SK-N-SH (cell line): ENCODE measurements at regions not wholly inside any gene's neighbourhood (a gene's known extent, or its start where the extent isn't known, plus 50 kb on each side); places are given as distances from the start of the nearest gene placed in this dataset.

Experiments
- CTCF ChIA-PET: fragments of 300-600, 350-600 bp; formaldehyde crosslinking; extraction: SDS; loops from one replicate; lab custom pipeline; 2021; lab: Yijun Ruan, JAX
- POLR2A ChIA-PET: fragments of 350-600 bp; sonication (Branson Sonifier 250); formaldehyde crosslinking; extraction: SDS; loops from one replicate; lab custom pipeline; 2020; ENCODE audit warnings: antibody characterized with exemption, inconsistent platforms; lab: Yijun Ruan, JAX
- DNase-seq: peaks from one replicate; pipeline ENCODE4 v3.0.0; 2012
- H2AFZ ChIP-seq: fragments of 200-600 bp; sonication (generic); 2 replicates; pipeline ENCODE4 v1.8.1; 2016; ENCODE audit warnings: antibody characterized with exemption, mild to moderate bottlenecking, low read depth
- H3F3A ChIP-seq: fragments of 200-600 bp; sonication (generic); replicated peaks from 2 replicates; pipeline ENCODE3; 2016; ENCODE audit warnings: antibody characterized with exemption, mild to moderate bottlenecking; ENCODE audit not compliant: insufficient read depth
- H3K27ac ChIP-seq, 2 experiments: fragments of 200-500 bp in 1 of 2; fragments of 200-600 bp in 1 of 2; sonication (Bioruptor generic) in 1 of 2; sonication (generic), shearing (Covaris generic) in 1 of 2; 2 replicates each; pipeline versions ENCODE4 v1.5.1 to v1.6.1; 2014 to 2016; ENCODE audit warnings: low read depth in 2 of 2, inconsistent platforms in 1 of 2, low read length in 1 of 2, mild to moderate bottlenecking in 1 of 2, mixed read lengths in 1 of 2
- H3K27me3 ChIP-seq: fragments of 200-600 bp; sonication (generic), shearing (Covaris generic); 2 replicates; pipeline ENCODE4 v1.6.1; 2016; ENCODE audit warnings: mixed run types; ENCODE audit not compliant: insufficient read depth
- H3K36me3 ChIP-seq, 2 experiments: fragments of 200-500 bp in 1 of 2; fragments of 200-600 bp in 1 of 2; sonication (Bioruptor generic) in 1 of 2; sonication (generic) in 1 of 2; replicated peaks in 1 of 2; 2 replicates each; pipeline versions ENCODE3 to v1.5.1; 2014 to 2016; ENCODE audit warnings: low read length in 1 of 2, mild to moderate bottlenecking in 1 of 2; ENCODE audit not compliant: insufficient read depth in 2 of 2, control insufficient read depth in 1 of 2
- H3K4me1 ChIP-seq, 2 experiments: fragments of 200-500 bp in 1 of 2; fragments of 200-600 bp in 1 of 2; sonication (Bioruptor generic) in 1 of 2; sonication (generic), shearing (Covaris generic) in 1 of 2; 2 replicates each; pipeline versions ENCODE4 v1.5.1 to v1.6.1; 2014 to 2016; ENCODE audit warnings: low read depth in 1 of 2, low read length in 1 of 2, mixed run types in 1 of 2; ENCODE audit not compliant: insufficient read depth in 2 of 2, control insufficient read depth in 1 of 2
- H3K4me2 ChIP-seq: fragments of 200-600 bp; sonication (generic), shearing (Covaris generic); 2 replicates; pipeline ENCODE4 v1.6.1; 2017; ENCODE audit warnings: mixed run types
- H3K4me3 ChIP-seq, 2 experiments: fragments of 200-500 bp in 1 of 2; fragments of 200-600 bp in 1 of 2; sonication (Bioruptor generic) in 1 of 2; sonication (generic), shearing (Covaris generic) in 1 of 2; 2 replicates each; pipeline versions ENCODE4 v1.5.1 to v1.8.1; 2014 to 2016; ENCODE audit warnings: low read depth in 2 of 2, inconsistent platforms in 1 of 2, low read length in 1 of 2, mild to moderate bottlenecking in 1 of 2, mixed read lengths in 1 of 2, moderate library complexity in 1 of 2
- H3K79me2 ChIP-seq: fragments of 200-600 bp; sonication (generic); 2 replicates; pipeline ENCODE4 v1.8.1; 2017; ENCODE audit warnings: mild to moderate bottlenecking; ENCODE audit not compliant: insufficient read depth
- H3K9ac ChIP-seq: fragments of 200-600 bp; sonication (generic); 2 replicates; pipeline ENCODE4 v1.6.1; 2017; ENCODE audit warnings: mixed run types
- H3K9me2 ChIP-seq: fragments of 200-600 bp; sonication (generic); 2 replicates; pipeline ENCODE4 v1.6.1; 2017; ENCODE audit warnings: mixed run types
- H3K9me3 ChIP-seq: fragments of 200-600 bp; sonication (generic); 2 replicates; pipeline ENCODE4 v1.6.1; 2017; ENCODE audit warnings: mixed run types, mild to moderate bottlenecking, moderate library complexity
- H4K20me1 ChIP-seq: fragments of 200-600 bp; sonication (generic); 2 replicates; pipeline ENCODE4 v1.6.1; 2017; ENCODE audit warnings: mild to moderate bottlenecking, mixed run types; ENCODE audit not compliant: insufficient read depth
- CHD2 ChIP-seq: fragments of 150-350 bp; IDR thresholded peaks from 2 replicates; pipeline ENCODE4 v1.6.1; 2018; ENCODE audit warnings: low read length; ENCODE audit not compliant: partially characterized antibody
- EP300 ChIP-seq, 2 experiments: IDR thresholded peaks; 2 replicates each; pipeline versions ENCODE4 v1.4.0 to v1.6.1; 2012; ENCODE audit warnings: borderline replicate concordance in 1 of 2, low read depth in 1 of 2, low read length in 1 of 2
- EZH2phosphoT487 ChIP-seq: fragments of 200-600 bp; sonication (generic); IDR thresholded peaks from 2 replicates; pipeline ENCODE4 v1.6.1; 2017; ENCODE audit warnings: low read depth, mixed run types, mild to moderate bottlenecking, antibody characterized with exemption, moderate library complexity, borderline replicate concordance
- FOXJ3 ChIP-seq: sonication (generic); formaldehyde crosslinking; IDR thresholded peaks from 2 replicates; pipeline ENCODE4 v1.5.1; 2020; ENCODE audit warnings: mild to moderate bottlenecking, missing genetic modification reagents
- FOXM1 ChIP-seq: IDR thresholded peaks from 2 replicates; pipeline ENCODE4 v1.4.0; 2012; ENCODE audit warnings: low read depth, mild to moderate bottlenecking
- GATA2 ChIP-seq: sonication (generic); formaldehyde crosslinking; IDR thresholded peaks from 2 replicates; pipeline ENCODE4 v1.5.0; 2020; ENCODE audit warnings: mild to moderate bottlenecking, missing genetic modification reagents
- JUND ChIP-seq: IDR thresholded peaks from 2 replicates; pipeline ENCODE4 v1.4.0; 2012
- MEF2A ChIP-seq: IDR thresholded peaks from 2 replicates; pipeline ENCODE4 v1.4.0; 2012; ENCODE audit warnings: low read depth, borderline replicate concordance
- NRF1 ChIP-seq: IDR thresholded peaks from 2 replicates; pipeline ENCODE4 v1.6.1; 2012; ENCODE audit warnings: low read depth, mild to moderate bottlenecking, low read length
- POLR2AphosphoS5 ChIP-seq: IDR thresholded peaks from 2 replicates; pipeline ENCODE4 v1.6.1; 2012; ENCODE audit warnings: low read depth, low read length
- RCOR1 ChIP-seq: fragments of 150-350 bp; IDR thresholded peaks from 2 replicates; pipeline ENCODE4 v1.6.1; 2017; ENCODE audit warnings: antibody characterized with exemption, low read length
- RFX5 ChIP-seq: IDR thresholded peaks from 2 replicates; pipeline ENCODE4 v1.6.1; 2012; ENCODE audit warnings: mild to moderate bottlenecking, improper control_type of control experiment, low read length
- RXRA ChIP-seq: IDR thresholded peaks from 2 replicates; pipeline ENCODE4 v1.4.0; 2012; ENCODE audit warnings: low read depth, mild to moderate bottlenecking, borderline replicate concordance
- WGBS: methylation state at CpG from one replicate; pipeline ENCODE4 v1.1.6; 2017; ENCODE audit warnings: low lambda C conversion rate; 5-methylcytosine and 5-hydroxymethylcytosine counted together
- TF ChIP-seq, protein P1 (sequence below): IDR thresholded peaks from 2 replicates; pipeline ENCODE4 v1.4.0; 2012; ENCODE audit warnings: low read depth, borderline replicate concordance
- TF ChIP-seq, protein P2 (sequence below): IDR thresholded peaks from 2 replicates; pipeline ENCODE4 v1.6.1; 2012; ENCODE audit warnings: mild to moderate bottlenecking, low read depth, low read length, moderate library complexity
- TF ChIP-seq, protein P3 (sequence below): fragments of 200-600 bp; sonication (generic); IDR thresholded peaks from 2 replicates; pipeline ENCODE4 v1.6.1; 2017; ENCODE audit warnings: antibody characterized with exemption, mild to moderate bottlenecking, moderate library complexity
- TF ChIP-seq, protein P4 (sequence below): IDR thresholded peaks from 2 replicates; pipeline ENCODE4 v1.4.0; 2012; ENCODE audit warnings: low read depth

DNA sequence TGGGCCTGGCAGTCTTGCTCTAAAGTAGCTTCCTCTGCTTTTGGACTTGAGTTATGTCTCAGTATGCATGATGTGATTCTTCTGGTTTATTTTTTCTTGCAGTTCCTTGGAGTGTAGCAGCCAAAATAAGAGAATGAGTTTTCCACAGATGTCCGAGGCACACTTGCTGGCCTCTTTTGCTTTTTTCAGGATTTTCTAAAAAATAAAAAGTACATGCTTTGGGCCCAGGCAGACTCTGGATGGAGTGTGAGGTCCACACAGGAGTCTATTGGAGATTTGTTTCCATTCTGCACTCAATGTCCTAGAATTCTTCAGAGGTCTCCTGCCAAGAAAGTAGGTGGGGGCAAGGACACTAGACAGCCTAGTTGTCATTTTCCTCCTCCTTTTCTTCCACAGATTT is 477.6 kb downstream of the EPM2A start:
- Histone ChIP-seq H3K4me2 (no peak overlapping the region), H3F3A (no peaks in the 10 kb centered on the region), H3K4me3 (no peak overlapping the region), H3K36me3 (no peaks in the 10 kb centered on the region), H2AFZ (no peak overlapping the region), H4K20me1 (no peaks in the 10 kb centered on the region), H3K27me3 (no peaks in the 10 kb centered on the region), H3K9ac (no peak overlapping the region), H3K9me2 (no peaks in the 10 kb centered on the region), H3K4me1 (no peaks in the 10 kb centered on the region; a peak in 2 of 4 replicates), H3K79me2 (no peaks in the 10 kb centered on the region), H3K9me3 (no peaks in the 10 kb centered on the region), H3K27ac (no peak overlapping the region)
- CTCF ChIA-PET: interaction anchor here (1.5 kb wide), 1 partner anchor 20 kb away, joined by 3 read pairs; no protein-coding TSS in a partner anchor
- no peak for DNase-seq
- POLR2A ChIA-PET: no interaction called here
- TF ChIP-seq JUND: no peak
- TF ChIP-seq RFX5: no peak
- TF ChIP-seq GATA2 (CRISPR knock-in tag): no peak
- no peak for TF ChIP-seq MEF2A
- TF ChIP-seq POLR2AphosphoS5: no peak
- TF ChIP-seq, protein P1, sequence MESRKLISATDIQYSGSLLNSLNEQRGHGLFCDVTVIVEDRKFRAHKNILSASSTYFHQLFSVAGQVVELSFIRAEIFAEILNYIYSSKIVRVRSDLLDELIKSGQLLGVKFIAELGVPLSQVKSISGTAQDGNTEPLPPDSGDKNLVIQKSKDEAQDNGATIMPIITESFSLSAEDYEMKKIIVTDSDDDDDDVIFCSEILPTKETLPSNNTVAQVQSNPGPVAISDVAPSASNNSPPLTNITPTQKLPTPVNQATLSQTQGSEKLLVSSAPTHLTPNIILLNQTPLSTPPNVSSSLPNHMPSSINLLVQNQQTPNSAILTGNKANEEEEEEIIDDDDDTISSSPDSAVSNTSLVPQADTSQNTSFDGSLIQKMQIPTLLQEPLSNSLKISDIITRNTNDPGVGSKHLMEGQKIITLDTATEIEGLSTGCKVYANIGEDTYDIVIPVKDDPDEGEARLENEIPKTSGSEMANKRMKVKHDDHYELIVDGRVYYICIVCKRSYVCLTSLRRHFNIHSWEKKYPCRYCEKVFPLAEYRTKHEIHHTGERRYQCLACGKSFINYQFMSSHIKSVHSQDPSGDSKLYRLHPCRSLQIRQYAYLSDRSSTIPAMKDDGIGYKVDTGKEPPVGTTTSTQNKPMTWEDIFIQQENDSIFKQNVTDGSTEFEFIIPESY: no peak
- TF ChIP-seq EZH2phosphoT487: no peak
- no peak for TF ChIP-seq EP300 (IDR thresholded peaks at IDR 0.05; ENCODE audit: borderline replicate concordance in 1 of 2, low read depth in 1 of 2, low read length in 1 of 2)
- no peak for TF ChIP-seq RXRA
- TF ChIP-seq RCOR1: no peak
- no peak for TF ChIP-seq FOXM1
- TF ChIP-seq FOXJ3: no peak
- TF ChIP-seq NRF1: no peak
- TF ChIP-seq, protein P2, sequence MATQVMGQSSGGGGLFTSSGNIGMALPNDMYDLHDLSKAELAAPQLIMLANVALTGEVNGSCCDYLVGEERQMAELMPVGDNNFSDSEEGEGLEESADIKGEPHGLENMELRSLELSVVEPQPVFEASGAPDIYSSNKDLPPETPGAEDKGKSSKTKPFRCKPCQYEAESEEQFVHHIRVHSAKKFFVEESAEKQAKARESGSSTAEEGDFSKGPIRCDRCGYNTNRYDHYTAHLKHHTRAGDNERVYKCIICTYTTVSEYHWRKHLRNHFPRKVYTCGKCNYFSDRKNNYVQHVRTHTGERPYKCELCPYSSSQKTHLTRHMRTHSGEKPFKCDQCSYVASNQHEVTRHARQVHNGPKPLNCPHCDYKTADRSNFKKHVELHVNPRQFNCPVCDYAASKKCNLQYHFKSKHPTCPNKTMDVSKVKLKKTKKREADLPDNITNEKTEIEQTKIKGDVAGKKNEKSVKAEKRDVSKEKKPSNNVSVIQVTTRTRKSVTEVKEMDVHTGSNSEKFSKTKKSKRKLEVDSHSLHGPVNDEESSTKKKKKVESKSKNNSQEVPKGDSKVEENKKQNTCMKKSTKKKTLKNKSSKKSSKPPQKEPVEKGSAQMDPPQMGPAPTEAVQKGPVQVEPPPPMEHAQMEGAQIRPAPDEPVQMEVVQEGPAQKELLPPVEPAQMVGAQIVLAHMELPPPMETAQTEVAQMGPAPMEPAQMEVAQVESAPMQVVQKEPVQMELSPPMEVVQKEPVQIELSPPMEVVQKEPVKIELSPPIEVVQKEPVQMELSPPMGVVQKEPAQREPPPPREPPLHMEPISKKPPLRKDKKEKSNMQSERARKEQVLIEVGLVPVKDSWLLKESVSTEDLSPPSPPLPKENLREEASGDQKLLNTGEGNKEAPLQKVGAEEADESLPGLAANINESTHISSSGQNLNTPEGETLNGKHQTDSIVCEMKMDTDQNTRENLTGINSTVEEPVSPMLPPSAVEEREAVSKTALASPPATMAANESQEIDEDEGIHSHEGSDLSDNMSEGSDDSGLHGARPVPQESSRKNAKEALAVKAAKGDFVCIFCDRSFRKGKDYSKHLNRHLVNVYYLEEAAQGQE: no peak
- no peak for TF ChIP-seq CHD2
- TF ChIP-seq, protein P3, sequence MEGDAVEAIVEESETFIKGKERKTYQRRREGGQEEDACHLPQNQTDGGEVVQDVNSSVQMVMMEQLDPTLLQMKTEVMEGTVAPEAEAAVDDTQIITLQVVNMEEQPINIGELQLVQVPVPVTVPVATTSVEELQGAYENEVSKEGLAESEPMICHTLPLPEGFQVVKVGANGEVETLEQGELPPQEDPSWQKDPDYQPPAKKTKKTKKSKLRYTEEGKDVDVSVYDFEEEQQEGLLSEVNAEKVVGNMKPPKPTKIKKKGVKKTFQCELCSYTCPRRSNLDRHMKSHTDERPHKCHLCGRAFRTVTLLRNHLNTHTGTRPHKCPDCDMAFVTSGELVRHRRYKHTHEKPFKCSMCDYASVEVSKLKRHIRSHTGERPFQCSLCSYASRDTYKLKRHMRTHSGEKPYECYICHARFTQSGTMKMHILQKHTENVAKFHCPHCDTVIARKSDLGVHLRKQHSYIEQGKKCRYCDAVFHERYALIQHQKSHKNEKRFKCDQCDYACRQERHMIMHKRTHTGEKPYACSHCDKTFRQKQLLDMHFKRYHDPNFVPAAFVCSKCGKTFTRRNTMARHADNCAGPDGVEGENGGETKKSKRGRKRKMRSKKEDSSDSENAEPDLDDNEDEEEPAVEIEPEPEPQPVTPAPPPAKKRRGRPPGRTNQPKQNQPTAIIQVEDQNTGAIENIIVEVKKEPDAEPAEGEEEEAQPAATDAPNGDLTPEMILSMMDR: no peak
- TF ChIP-seq, protein P4, sequence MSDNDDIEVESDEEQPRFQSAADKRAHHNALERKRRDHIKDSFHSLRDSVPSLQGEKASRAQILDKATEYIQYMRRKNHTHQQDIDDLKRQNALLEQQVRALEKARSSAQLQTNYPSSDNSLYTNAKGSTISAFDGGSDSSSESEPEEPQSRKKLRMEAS: no peak
- 27% methylated on average over 1 of the region's 1 CpG for WGBS
